ENCODE measurements at regions not wholly inside any gene's neighbourhood (a gene's known extent, or its start where the extent isn't known, plus 50 kb on each side); places are given as distances from the start of the nearest gene placed in this dataset.

GRCh38 chr2:37766106-37766505 is 94.7 kb upstream of the CDC42EP3 start:
- no peaks in the 10 kb centered on the region for H3K27me3 ChIP-seq
- H3K4me1 ChIP-seq = peaks cover 0 to 4% of the 10 kb centered on the region in 2 donors
- H3K9me3 ChIP-seq = no peaks in the 10 kb centered on the region
- DNase-seq (ENCODE audit: low spot score in 2 of 2) = no peak
- TF ChIP-seq POLR2A (IDR thresholded peaks at IDR 0.05) = no peak
- no peak for TF ChIP-seq POLR2AphosphoS5 (IDR thresholded peaks at IDR 0.05)
- TF ChIP-seq, protein P1, sequence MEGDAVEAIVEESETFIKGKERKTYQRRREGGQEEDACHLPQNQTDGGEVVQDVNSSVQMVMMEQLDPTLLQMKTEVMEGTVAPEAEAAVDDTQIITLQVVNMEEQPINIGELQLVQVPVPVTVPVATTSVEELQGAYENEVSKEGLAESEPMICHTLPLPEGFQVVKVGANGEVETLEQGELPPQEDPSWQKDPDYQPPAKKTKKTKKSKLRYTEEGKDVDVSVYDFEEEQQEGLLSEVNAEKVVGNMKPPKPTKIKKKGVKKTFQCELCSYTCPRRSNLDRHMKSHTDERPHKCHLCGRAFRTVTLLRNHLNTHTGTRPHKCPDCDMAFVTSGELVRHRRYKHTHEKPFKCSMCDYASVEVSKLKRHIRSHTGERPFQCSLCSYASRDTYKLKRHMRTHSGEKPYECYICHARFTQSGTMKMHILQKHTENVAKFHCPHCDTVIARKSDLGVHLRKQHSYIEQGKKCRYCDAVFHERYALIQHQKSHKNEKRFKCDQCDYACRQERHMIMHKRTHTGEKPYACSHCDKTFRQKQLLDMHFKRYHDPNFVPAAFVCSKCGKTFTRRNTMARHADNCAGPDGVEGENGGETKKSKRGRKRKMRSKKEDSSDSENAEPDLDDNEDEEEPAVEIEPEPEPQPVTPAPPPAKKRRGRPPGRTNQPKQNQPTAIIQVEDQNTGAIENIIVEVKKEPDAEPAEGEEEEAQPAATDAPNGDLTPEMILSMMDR (IDR thresholded peaks at IDR 0.05) = no peak
- no peaks in the 10 kb centered on the region for H3K36me3 ChIP-seq
- H3K4me3 ChIP-seq = no peak overlapping the region
- no peak overlapping the region for H3K27ac ChIP-seq
- intact Hi-C loops (cut with DNase I; ENCODE audit: low total_unique reads) = no loop called here

DNA sequence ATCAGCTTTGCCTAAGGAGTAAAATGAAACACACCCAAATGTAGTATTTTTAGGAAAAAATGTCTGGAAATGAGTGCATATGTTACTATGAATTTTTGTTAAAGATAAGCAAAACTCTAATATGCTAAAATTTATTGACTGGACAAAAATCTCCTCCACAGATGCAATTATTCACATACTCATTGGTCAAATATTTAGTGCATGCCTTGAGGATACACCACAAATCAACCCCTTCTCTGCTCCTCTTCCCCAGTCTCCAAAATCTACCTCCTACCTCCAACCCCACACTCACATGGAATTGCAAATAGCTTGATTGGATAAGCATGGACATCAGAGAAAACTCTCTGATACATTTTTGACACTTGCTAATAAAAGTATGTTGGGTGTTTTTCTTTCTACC is 95.6 kb upstream of the CDC42EP3 start:
- H3K9me3 ChIP-seq = no peaks in the 10 kb centered on the region
- DNase-seq (ENCODE audit: low spot score in 2 of 2) = no peak
- H3K4me3 ChIP-seq = no peak overlapping the region
- H3K36me3 ChIP-seq = no peaks in the 10 kb centered on the region
- H3K27ac ChIP-seq = peak overlapping the region; percentile 82 to 96
- peaks cover 0 to 4% of the 10 kb centered on the region in 2 donors for H3K4me1 ChIP-seq
- intact Hi-C loops (cut with DNase I; ENCODE audit: low total_unique reads) = no loop called here
- TF ChIP-seq, protein P1 (IDR thresholded peaks at IDR 0.05) = no peak
- no peak for TF ChIP-seq POLR2A (IDR thresholded peaks at IDR 0.05)
- TF ChIP-seq POLR2AphosphoS5 (IDR thresholded peaks at IDR 0.05) = no peak
- no peaks in the 10 kb centered on the region for H3K27me3 ChIP-seq

DNA sequence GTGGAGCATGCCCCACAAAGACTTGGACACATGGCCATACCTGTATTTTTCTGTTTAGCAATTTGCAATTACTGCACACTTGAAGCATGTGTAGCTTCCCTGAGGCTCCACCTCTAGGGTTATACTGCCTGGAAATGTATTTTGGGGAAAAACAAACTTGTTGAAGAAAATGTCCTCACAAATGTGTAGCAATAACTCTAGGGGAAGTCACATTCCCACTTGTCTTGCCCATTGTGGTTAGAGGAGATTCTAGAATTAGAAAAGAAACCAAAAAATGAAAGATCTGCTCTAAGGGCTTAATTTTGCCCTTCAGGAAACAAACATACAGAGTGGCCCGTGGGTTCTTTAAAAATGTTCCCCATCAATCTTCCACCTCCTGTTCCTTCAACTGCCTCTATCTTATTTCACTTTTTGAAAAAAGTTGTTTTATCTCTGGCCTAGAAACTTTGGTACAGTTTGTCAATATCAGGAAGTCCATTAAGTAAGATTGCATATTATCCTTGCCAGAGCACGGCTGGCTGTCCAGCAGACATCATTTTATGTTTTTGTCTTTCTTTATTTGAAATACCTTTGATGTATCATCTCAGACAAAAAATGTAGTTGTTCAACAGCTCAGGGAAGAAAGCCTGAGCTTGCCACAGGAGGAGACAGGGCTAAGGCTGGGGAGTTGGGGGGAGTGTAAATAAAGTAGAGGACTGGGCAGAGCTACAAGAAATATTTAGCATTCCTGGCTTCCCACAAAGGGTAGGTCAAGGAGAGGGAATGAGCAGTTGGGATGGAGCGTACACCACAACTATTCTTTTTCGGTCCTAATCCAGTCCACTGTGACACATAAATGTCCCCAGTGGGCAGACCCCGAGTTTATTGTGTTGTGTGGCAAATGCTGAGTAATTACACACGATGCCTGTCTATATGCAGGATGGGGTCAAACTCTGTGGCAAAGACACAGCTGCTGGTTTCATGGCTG is 96.8 kb upstream of the CDC42EP3 start:
- Histone ChIP-seq H3K4me3 (peak overlapping the region in 1 of 3 donors; percentile 15), H3K4me1 (peaks cover 0 to 4% of the 10 kb centered on the region in 2 donors), H3K27me3 (no peaks in the 10 kb centered on the region), H3K36me3 (no peaks in the 10 kb centered on the region), H3K27ac (peak overlapping the region; percentile 82 to 96), H3K9me3 (no peaks in the 10 kb centered on the region)
- intact Hi-C loops (cut with DNase I; ENCODE audit: low total_unique reads) = no loop called here
- TF ChIP-seq, protein P1 (IDR thresholded peaks at IDR 0.05) = no peak
- TF ChIP-seq POLR2A (IDR thresholded peaks at IDR 0.05) (no peak), POLR2AphosphoS5 (IDR thresholded peaks at IDR 0.05) (peak in 2 of 3 donors; percentile 26 to 34)
- DNase-seq (ENCODE audit: low spot score in 2 of 2) = peak in 1 of 2 donors; percentile 81

GRCh38 chr2:37769551-37769950 is 98.1 kb upstream of the CDC42EP3 start:
- Histone ChIP-seq H3K9me3 (no peaks in the 10 kb centered on the region), H3K36me3 (no peaks in the 10 kb centered on the region), H3K27ac (peak overlapping the region; percentile 82 to 96), H3K27me3 (no peaks in the 10 kb centered on the region), H3K4me3 (no peak overlapping the region), H3K4me1 (peaks cover 0 to 4% of the 10 kb centered on the region in 2 donors)
- no peak for TF ChIP-seq POLR2A (IDR thresholded peaks at IDR 0.05)
- TF ChIP-seq POLR2AphosphoS5 (IDR thresholded peaks at IDR 0.05) = no peak
- TF ChIP-seq, protein P1 (IDR thresholded peaks at IDR 0.05) = no peak
- no peak for DNase-seq (ENCODE audit: low spot score in 2 of 2)
- intact Hi-C loops (cut with DNase I; ENCODE audit: low total_unique reads) = no loop called here

- TF ChIP-seq POLR2AphosphoS5 (IDR thresholded peaks at IDR 0.05) = no peak
- TF ChIP-seq, protein P1 (IDR thresholded peaks at IDR 0.05) = no peak
- no peak for TF ChIP-seq POLR2A (IDR thresholded peaks at IDR 0.05)
- H3K27ac ChIP-seq = no peak overlapping the region
- intact Hi-C loops (cut with DNase I; ENCODE audit: low total_unique reads) = no loop called here
- H3K9me3 ChIP-seq = no peaks in the 10 kb centered on the region
- no peaks in the 10 kb centered on the region for H3K36me3 ChIP-seq
- no peak overlapping the region for H3K4me3 ChIP-seq
- no peak for DNase-seq (ENCODE audit: low spot score in 2 of 2)
- peaks cover 0 to 4% of the 10 kb centered on the region in 2 donors for H3K4me1 ChIP-seq
- H3K27me3 ChIP-seq = no peaks in the 10 kb centered on the region
Observed at GRCh38 chr2:37770797-37771196, 99.4 kb upstream of the CDC42EP3 start.
